ENCODE measurements at regions not wholly inside any gene's neighbourhood (a gene's known extent, or its start where the extent isn't known, plus 50 kb on each side); places are given as distances from the start of the nearest gene placed in this dataset.
"Not testable (repeated sequence)": the region's sequence is repeated elsewhere in the genome, so short reads cannot be mapped to it uniquely, and the experiment has no call there.

DNA sequence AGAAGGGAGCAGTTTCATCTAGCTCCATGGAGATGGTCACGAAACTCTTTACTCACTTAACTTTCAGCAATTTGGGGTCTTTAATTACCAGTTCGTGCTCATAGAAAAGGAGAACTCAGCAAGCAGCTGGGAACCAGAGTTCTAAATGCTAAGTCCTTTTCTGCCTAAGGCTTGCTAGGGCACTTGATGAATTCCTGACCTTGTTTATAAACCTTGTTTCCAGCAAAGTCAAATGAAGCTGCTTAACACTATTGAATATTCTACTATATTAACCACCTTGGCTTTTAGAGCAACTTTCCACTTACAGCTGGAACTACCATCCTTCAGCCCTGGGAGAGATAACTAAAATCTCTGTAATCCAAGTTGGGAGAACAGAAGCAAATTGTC is 79.5 kb upstream of the TSC22D2 start:
- H3K9me3 Mint-ChIP-seq, result peaks cover under 1% of the 10 kb centered on the region
- H3K4me3 Mint-ChIP-seq, result no peak overlapping the region
- TF ChIP-seq, protein P1, sequence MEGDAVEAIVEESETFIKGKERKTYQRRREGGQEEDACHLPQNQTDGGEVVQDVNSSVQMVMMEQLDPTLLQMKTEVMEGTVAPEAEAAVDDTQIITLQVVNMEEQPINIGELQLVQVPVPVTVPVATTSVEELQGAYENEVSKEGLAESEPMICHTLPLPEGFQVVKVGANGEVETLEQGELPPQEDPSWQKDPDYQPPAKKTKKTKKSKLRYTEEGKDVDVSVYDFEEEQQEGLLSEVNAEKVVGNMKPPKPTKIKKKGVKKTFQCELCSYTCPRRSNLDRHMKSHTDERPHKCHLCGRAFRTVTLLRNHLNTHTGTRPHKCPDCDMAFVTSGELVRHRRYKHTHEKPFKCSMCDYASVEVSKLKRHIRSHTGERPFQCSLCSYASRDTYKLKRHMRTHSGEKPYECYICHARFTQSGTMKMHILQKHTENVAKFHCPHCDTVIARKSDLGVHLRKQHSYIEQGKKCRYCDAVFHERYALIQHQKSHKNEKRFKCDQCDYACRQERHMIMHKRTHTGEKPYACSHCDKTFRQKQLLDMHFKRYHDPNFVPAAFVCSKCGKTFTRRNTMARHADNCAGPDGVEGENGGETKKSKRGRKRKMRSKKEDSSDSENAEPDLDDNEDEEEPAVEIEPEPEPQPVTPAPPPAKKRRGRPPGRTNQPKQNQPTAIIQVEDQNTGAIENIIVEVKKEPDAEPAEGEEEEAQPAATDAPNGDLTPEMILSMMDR (conservative IDR thresholded peaks at IDR 0.05), result no peak
- peaks cover 9% of the 10 kb centered on the region for H3K4me1 Mint-ChIP-seq
- H3K27ac Mint-ChIP-seq (ENCODE audit: unreplicated experiment), result no peak overlapping the region
- H3K36me3 Mint-ChIP-seq (ENCODE audit: low read depth), result no peaks in the 10 kb centered on the region
- no peaks in the 10 kb centered on the region for H3K27me3 Mint-ChIP-seq (ENCODE audit: low read depth)
- no peak for DNase-seq (ENCODE audit: low read depth, low spot score)

DNA sequence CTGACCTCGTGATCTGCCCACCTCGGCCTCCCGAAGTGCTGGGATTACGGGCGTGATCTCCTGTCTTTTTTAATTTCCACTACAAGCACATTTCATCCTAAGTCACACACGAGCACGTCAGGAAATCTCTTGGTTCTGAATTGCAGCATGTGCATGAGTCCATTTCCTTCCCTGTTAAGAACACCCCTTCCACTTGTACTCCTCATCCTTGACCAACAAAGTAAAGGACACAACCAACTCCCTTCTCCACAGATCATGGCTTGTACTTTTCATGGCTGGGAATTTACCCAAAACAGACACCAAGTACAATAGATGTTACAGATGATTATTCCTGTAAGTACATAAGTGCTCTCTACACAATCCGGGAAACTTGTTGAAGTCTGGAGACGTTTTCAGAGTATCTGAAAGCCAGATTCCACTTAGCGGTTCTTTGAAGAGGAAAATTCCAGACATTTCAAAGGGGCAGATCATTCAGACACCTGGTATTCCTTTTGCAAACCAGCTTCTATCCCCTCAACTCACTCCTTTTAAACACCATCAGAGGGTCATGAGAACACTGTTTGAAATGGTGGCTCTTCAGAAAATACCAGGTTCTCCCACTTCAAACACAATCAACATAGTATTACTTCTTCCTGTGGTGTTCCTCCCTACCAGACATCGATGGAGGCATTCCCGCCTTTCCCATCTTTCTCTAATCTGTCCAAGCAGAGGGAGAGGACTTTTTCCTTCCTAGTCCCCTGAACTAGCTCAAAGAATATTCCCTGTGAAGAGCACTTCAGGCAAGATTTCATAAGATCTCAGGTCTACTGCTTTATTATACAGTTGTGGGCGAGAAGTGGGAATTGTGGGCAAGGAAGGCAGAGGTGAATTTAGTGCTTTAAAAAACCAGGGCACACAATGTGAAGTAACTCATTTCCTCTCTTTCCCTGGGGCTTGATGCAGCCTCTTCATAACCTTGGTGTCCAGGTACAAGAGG is 80.1 kb upstream of the TSC22D2 start:
- Mint-ChIP-seq H3K27ac (ENCODE audit: unreplicated experiment) (no peak overlapping the region), H3K36me3 (ENCODE audit: low read depth) (no peaks in the 10 kb centered on the region), H3K27me3 (ENCODE audit: low read depth) (no peaks in the 10 kb centered on the region), H3K4me3 (no peak overlapping the region), H3K9me3 (peaks cover 2% of the 10 kb centered on the region), H3K4me1 (peaks cover 9% of the 10 kb centered on the region)
- no peak for DNase-seq (ENCODE audit: low read depth, low spot score)
- TF ChIP-seq, protein P1 (conservative IDR thresholded peaks at IDR 0.05), result no peak

DNA sequence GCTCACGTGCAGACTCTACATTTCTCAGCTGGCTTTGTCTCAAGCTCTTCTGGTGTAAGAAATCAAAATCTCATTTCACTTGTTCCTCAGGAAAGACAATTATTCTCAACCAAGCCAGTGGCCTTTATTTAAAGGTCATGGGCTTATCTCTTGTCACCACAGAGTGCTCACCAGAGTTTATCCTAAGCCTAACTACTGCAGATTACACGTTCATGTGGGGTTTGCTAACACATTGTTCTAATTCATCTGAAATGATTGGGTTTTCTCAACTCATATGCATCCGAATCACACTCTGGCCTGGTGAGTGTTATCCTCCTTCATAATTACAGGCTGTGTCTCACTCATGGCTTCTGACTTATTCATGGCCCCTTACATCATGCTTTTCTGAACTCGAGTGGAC is 83.3 kb upstream of the TSC22D2 start:
- H3K4me3 Mint-ChIP-seq, result no peak overlapping the region

DNA sequence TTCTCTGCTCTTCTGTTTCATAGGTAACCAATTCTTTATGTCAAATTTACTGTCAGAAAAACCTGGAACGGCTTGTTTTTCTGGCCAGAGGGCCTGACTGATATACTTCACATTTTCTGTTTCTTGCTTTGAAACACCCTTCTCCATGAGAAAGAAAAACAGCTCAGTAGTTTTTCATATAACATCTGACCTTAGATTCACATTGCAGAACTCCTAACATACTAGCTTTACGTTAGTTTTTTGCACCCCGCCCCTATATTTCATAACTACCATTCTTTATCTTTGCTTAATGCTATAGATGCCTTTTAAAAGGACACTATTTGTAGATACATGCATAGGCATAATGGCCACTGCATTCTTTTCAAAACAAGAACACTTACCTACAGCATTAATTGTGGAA is 83.9 kb upstream of the TSC22D2 start:
- TF ChIP-seq, protein P1 (conservative IDR thresholded peaks at IDR 0.05), result no peak
- no peak overlapping the region for H3K4me3 Mint-ChIP-seq
- peaks cover 2% of the 10 kb centered on the region for H3K9me3 Mint-ChIP-seq
- DNase-seq (ENCODE audit: low read depth, low spot score), result no peak
- H3K27ac Mint-ChIP-seq (ENCODE audit: unreplicated experiment), result no peak overlapping the region
- peaks cover 9% of the 10 kb centered on the region for H3K4me1 Mint-ChIP-seq
- no peaks in the 10 kb centered on the region for H3K36me3 Mint-ChIP-seq (ENCODE audit: low read depth)
- H3K27me3 Mint-ChIP-seq (ENCODE audit: low read depth), result no peaks in the 10 kb centered on the region

More for the DNA sequence above, 83.3 kb upstream of the TSC22D2 start:
- Mint-ChIP-seq H3K36me3 (ENCODE audit: low read depth) (no peaks in the 10 kb centered on the region), H3K27me3 (ENCODE audit: low read depth) (no peaks in the 10 kb centered on the region), H3K9me3 (peaks cover 2% of the 10 kb centered on the region), H3K4me1 (peaks cover 9% of the 10 kb centered on the region), H3K27ac (ENCODE audit: unreplicated experiment) (peak overlapping the region; percentile 9)
- TF ChIP-seq, protein P1 (conservative IDR thresholded peaks at IDR 0.05), result no peak
- no peak for DNase-seq (ENCODE audit: low read depth, low spot score)

DNA sequence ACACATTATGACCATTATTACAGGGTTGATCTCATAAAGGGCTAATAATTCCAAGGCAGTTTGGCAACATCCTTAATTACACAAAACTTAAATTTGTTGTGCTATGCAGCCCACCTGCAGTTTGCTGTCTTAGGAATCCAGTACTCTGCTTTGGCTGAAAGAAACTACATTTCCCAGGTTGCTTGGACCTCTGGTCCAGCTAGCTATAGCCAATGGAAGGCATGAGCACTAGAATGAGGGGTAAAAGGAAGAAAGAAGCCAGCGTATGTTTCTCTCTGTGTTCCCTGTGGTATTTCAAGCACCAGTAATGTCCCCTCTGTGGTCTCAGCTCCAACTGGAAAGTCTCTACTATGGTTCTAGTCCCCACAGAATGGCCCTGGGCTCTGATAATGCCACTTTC is 84.3 kb upstream of the TSC22D2 start:
- H3K4me3 Mint-ChIP-seq, result no peak overlapping the region
- no peak overlapping the region for H3K27ac Mint-ChIP-seq (ENCODE audit: unreplicated experiment)
- peaks cover 2% of the 10 kb centered on the region for H3K9me3 Mint-ChIP-seq
- no peaks in the 10 kb centered on the region for H3K27me3 Mint-ChIP-seq (ENCODE audit: low read depth)
- H3K4me1 Mint-ChIP-seq, result peaks cover 9% of the 10 kb centered on the region
- DNase-seq (ENCODE audit: low read depth, low spot score), result no peak
- TF ChIP-seq, protein P1 (conservative IDR thresholded peaks at IDR 0.05), result no peak
- no peaks in the 10 kb centered on the region for H3K36me3 Mint-ChIP-seq (ENCODE audit: low read depth)

DNA sequence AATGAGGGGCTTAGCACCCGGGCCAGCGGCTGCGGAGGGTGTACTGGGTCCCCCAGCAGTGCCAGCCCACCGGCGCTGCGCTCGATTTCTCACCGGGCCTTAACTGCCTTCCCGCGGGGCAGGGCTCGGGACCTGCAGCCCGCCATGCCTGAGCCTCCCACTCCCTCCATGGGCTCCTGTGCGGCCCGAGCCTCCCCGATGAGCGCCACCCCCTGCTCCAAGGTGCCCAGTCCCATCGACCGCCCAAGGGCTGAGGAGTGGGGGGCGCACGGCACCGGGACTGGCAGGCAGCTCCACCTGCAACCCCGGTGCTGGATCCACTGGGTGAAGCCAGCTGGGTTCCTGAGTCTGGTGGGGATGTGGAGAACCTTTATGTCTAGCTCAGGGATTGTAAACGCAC is 85.0 kb upstream of the TSC22D2 start:
- not testable (repeated sequence) for H3K4me1 Mint-ChIP-seq; H3K36me3 Mint-ChIP-seq (ENCODE audit: low read depth)

DNA sequence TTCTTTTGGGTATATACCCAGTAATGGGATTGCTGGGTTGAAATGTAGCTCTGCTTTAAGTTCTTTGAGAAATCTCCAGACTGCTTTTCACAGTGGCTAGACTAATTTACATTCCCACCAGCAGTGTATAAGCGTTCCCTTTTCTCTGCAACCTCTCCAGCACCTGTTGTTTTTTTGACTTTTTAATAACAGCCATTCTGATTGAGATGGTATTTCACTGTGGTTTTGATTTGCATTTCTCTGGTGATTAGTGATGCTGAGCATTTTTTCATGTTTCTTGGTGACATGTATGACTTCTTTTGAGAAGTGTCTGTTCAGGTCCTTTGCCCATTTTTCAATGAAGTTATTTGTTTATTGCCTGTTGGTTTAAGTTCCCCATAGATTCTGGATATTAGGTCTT is 87.1 kb upstream of the TSC22D2 start:
- not testable (repeated sequence) for H3K27me3 Mint-ChIP-seq (ENCODE audit: low read depth); H3K9me3 Mint-ChIP-seq; H3K27ac Mint-ChIP-seq (ENCODE audit: unreplicated experiment); DNase-seq (ENCODE audit: low read depth, low spot score); H3K4me3 Mint-ChIP-seq; H3K36me3 Mint-ChIP-seq (ENCODE audit: low read depth); H3K4me1 Mint-ChIP-seq

More for the DNA sequence above, 85.0 kb upstream of the TSC22D2 start:
- not testable (repeated sequence) for H3K9me3 Mint-ChIP-seq; H3K4me3 Mint-ChIP-seq; H3K27me3 Mint-ChIP-seq (ENCODE audit: low read depth); DNase-seq (ENCODE audit: low read depth, low spot score); H3K27ac Mint-ChIP-seq (ENCODE audit: unreplicated experiment)

All from neural crest cell (in vitro differentiated cells).